Stimulated activated CD8-positive, alpha-beta memory T cell treated with anti-CD3 and anti-CD28 coated beads, Interleukin-4, amount 100 ng/mL, for 48 hours (primary cell): ENCODE measurements at regions not wholly inside any gene's neighbourhood (a gene's known extent, or its start where the extent isn't known, plus 50 kb on each side); places are given as distances from the start of the nearest gene placed in this dataset.

Experiments
- DNase-seq: peaks from one replicate; pipeline ENCODE4 v3.0.0-alpha.2; 2020

DNA sequence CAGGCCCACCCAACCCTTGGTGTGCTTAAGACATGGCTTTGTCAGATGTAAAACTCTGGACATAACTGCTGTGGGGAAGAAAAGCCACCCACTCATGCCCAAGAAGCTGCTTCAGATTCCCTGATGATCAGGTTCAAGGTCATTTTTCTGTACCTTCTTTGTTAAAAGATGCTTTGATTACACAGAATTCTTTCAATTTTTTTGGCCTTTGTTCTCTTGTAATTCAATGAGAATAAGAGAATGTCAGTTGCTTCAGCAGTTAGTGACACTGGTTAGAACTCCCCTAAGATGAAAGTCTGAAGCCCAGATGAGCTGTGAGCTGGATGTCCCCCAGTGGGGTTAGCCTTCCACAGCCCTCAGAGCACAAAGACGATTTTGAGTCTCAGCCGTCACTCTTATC lies 152.7 kb downstream of the CHRM3 start:
- no peak for DNase-seq

DNA sequence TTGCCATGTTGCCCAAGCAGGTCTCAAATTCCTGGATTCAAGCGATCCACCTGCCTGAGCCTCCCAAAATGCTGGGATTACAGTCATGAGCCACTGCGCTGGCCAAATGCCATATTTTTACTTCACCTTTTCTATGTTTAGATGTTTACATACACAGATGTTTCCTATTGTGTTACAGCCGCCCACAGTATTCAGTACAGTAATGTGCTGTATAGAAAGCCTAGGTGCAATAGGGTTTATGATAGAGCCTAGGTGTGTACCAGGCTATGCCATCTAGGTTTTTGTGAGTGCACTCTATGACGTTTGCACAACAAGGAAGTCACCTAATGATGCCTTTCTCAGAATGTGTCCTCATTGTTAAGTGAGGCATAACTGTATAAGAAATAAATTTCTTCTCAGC lies 153.4 kb downstream of the CHRM3 start:
- no peak for DNase-seq

DNA sequence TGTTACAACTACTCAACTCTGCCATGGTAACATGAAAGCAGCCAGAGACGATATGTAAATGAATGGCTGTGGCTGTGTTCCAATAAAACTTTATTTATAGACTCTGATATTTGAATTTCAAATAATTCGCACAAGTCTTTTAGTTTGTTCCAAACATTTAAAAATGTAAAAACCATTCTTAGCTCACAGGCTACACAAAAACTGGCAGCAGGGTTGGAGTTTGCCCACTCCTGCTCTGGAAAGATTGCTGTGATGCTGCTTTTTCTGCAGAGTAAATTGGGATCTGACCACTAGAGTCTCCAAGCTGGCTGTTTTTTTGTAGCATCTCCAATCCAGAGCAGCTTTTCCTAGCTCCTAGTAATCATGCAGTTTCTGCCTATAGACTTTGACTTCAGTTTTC lies 157.5 kb downstream of the CHRM3 start:
- DNase-seq, result no peak

DNA sequence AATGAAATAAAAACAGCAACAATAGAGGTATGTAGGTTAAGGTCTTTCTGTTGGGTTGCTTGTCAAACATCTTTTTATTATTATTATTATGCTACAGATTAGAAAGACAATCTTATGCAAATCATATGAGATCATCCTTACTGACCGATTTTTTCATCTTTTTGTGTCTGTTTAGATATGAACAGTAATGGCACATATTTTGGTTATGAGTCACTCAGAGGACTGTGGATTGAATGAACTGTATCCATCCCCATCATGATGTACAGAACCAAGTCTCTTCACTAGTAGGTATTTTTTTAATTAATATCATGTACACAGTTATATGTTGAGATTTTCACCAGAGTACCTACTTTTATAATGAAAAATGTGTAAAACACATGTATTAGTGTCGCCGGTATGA lies 159.1 kb downstream of the CHRM3 start:
- no peak for DNase-seq

DNA sequence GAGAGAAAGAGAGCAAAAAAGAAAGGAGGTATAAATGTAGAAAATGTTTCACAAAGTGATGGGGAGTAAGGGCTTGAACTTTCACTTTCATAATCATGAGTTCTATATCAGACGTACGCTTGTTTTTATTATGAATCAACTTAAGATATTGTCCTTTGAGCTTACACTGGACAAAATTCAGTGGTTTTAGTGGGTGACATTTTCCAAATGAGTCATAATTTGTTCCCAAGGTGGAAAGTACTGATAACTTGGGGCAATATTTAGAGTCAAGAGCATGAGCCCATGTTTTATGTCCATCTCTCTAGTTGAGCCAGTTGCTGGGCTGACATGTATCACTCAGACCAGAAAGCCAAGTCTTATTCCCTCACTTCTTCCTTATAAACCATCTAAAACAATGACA lies 161.6 kb downstream of the CHRM3 start:
- DNase-seq, result no peak

DNA sequence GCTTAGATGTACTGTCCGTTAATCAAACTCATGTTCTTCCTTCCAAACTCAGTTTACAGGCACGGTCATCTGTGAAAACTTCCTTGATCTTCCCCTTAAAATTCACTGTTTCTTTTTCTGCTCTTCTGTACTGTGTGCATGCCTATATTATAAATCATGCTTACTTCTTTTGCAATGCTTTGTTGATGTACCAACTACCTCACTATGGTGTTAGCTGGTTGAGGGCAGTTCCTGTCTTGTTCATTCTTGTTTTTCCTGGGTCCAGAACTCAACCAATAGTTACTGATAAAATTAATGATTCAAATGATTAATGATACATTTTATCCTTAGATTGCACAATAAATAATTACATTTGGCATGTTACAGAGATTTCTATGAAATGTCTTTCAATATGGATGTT lies 163.8 kb downstream of the CHRM3 start:
- DNase-seq, result no peak

DNA sequence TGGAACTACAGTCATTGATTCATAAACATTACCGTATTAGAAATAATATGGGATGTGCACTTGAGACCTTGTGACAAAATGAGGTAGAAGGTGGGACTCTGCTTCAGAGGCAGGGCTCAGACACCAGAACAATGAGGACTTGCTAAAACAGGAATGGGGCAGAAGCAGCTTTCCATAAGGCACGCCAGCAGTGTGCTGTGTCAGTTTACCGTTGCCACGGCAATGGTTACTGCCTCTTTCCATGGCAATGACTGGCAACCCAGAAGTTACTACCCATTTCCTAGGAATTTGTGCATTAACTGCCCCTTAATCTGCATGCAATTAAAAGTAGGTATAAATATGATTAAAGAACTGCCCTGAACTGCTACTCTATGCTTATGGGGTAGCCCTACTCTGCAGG lies 169.0 kb downstream of the CHRM3 start:
- DNase-seq, result no peak

DNA sequence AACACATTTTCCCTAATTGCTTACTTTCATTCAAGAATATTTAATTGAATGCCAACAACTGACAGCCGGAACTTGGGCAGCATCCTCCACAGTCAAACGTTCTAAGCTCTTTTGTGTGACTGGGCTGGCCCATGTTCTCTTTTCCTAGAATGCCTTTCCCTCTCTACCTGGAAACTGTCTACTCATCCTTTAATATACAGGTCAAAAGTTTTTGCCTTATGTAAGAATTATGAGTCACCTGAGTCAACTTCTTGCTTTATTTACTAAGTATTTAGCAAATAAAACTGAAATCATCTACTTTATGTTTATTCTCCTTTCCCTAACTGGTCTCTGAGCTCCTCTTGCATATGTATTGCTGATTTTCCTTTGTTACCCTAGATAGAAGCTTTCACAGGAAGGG lies 172.2 kb downstream of the CHRM3 start:
- no peak for DNase-seq

DNA sequence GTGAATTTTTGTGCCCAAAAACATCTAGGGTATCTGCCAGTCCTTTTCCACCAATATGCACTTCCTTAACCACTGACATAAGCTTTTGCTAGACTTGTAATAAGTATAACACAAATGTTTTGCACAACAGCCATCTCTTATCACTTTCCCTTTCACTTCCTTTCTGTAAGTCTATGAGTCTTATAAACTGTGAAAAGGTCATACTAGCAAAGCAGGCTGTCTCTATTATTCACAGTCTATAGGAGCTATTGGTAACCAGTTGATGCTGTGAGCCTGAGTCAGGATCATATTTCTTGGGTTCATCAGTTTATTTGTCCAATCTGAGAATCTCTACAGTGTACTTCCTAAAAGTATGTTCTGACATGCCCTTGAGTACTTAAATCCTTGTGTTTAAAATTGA lies 172.6 kb downstream of the CHRM3 start:
- DNase-seq, result no peak

DNA sequence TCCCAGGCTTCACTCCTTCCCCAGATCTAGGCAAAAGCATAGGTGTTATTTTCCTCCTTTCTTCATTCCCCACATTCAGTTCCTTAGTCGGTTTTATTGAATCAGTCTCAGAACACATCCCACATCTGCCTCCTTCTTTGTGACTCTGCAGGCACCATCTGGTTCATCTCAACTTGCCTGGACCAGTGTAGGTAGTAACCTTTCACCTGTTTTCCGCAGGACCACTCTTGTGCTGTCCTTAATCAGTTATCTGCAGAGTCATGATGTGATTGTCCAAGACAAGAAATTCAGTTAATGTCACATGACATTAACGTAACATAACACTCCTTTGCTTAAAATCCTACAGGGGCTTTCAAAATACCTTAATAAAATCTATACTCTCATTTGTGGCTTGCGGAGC lies 174.6 kb downstream of the CHRM3 start:
- DNase-seq, result no peak

DNA sequence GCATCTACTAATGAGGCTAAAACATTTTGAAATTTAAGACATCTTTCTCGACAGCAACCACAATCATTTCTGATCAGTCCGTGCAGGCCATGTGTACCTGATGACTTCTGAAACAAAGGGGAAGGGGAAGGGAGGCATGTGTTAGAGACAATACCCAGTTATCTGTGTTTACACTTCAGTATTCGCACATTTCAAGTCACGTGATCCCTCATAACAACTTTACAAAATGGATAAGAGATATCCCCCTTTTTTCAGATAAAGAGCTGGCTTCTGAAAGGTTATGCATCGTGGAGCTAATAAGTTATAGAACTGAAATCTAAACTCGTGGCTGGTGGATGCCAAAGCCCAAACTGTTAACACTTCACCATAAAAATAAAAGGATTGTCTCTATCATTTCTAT lies 175.7 kb downstream of the CHRM3 start:
- DNase-seq, result no peak

DNA sequence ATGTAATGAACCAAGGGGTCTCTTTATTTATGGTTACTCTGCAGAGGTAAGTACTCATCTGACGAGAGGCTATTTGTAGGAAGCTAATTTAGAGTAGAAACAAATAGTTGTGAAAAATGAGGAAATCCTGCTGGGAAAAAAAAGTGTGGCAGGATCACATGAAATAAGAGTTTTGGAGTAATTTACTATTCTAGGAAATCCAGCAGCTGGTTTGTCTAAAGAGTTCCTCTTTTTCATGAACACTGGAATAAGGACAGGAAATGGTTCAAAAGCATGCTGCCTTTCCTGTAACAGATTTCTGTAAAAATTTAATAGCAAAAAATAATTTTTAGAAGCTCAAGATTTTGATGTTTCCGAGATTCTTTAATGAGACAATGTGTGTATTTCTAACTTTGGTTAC lies 177.3 kb downstream of the CHRM3 start:
- no peak for DNase-seq

DNA sequence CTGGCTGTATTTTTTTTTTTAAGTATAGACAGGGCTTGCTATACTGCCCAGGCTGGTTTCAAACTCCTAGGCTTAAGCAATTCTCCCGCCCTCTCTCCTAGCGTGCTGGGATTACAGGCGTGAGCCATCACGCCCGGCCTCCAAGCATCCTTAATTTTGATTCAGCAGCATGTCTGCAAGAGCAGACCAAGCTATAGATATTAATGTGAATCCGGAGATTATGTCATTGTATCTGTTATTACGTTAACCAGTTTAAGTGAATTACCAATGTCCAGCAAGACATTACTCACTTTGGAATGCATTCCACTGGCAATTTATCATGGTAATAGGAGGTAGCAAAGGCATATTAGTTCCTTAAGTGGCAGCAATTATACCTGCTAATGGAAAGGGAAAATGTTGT lies 179.7 kb downstream of the CHRM3 start:
- no peak for DNase-seq

DNA sequence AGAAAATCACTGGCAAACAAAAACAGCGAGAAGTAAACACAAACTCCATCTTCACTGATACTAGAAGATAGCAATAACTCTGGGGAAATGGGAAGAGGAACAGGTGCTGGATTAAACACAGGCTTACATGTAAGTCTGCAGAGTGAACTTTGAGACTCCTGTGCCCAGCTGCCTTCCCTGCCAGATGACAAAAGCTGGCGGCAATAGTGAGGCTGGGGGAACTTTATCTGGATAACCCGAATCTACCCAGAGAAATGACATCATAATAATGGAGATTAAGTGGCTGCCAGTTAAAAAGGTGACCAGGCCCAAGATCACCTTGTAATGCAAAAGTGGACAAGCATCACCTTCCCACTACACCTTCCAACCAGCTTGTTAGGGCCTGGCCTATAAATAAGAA lies 184.5 kb downstream of the CHRM3 start:
- DNase-seq, result no peak

DNA sequence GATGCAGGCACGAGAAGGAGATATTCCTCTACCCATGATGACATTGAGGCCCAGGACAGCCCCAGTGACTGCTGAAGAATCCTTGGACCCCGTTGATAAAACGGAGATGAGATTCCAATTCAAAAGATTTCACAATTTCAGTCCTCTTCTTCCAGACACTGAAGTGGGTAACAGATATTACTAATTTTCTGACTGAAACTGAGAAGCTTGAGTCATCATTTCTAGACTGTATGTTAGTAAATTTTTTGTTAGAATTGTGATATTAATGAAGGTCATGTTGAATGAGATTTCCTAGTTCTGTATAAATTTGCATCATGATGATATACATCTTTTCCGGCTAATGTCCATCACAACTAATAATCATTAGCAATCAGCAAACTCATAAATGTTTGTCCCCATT lies 185.8 kb downstream of the CHRM3 start:
- DNase-seq, result no peak

DNA sequence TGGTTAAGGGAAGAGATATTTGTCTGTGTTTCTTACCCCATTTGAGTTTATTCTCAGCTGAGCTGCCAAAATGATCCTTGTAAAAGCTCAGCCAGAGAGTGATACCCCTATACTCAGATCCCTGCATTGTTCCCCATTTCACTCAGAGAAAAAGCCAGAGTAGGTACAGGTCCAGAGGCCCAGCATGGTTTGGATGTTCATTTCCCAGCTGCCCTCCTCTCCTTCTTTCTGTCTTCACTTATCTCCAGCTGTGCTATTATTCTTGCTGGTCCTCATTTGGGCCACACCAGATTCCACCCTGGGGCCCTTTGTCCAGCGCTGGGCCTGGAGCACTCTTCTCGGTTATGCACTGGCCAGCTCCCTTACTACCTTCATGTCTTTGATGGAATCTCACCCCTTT lies 187.7 kb downstream of the CHRM3 start:
- no peak for DNase-seq

DNA sequence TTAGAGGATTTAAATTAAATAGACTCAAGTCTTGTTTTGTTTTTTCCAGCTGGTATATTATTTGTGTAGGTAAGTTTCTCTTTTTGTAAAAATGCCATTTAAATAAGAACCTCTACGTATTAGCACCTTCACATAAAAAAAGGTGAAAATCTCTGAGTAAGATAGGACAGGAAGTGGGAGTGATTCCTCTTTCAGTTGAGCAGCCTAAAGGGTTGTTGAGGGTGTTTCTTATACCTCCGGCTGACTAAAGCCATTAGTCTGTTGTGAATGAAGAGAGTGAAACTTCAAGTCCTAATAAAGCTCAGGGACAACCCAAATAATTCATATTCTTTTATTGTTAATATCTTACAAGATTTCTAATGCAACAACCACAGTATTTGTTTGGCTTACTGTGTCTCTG lies 188.7 kb downstream of the CHRM3 start:
- DNase-seq, result no peak

DNA sequence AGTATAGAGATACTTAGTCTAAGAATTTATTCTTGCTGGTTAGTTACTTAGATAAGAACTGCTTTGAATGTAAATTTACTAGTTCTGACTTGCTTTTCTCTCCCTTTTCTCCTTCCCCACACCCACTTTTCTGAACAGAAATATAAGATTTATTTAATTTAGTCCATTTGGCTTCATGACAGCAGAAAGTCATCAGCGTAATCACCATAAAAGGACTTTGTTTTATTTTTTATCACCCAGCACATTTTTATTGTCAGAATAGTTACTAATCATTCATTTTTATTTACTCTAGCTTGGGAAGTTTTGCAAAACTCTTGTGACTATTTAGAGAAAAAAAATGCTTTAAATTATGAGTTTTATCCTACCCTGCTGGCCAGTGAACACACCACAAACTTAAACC lies 197.2 kb downstream of the CHRM3 start:
- no peak for DNase-seq

DNA sequence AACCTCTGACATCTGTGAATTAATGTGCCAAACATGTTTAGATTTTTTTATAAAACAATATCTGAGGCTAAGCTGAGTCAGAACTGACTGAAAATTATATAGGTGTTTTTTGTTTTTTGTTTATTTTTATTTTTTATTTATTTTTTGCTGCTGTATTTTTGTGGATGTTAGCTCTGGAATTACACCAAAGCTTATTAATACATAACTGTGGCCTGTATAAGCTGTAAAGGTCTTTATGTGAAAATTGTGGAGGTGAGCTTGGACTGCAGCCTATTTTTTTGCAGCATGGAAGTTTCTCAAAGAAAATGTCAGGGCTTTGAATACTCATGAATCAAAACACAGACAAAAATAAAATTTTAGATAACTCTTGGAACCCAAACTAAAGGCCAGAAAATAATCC lies 199.8 kb downstream of the CHRM3 start:
- DNase-seq, result no peak

DNA sequence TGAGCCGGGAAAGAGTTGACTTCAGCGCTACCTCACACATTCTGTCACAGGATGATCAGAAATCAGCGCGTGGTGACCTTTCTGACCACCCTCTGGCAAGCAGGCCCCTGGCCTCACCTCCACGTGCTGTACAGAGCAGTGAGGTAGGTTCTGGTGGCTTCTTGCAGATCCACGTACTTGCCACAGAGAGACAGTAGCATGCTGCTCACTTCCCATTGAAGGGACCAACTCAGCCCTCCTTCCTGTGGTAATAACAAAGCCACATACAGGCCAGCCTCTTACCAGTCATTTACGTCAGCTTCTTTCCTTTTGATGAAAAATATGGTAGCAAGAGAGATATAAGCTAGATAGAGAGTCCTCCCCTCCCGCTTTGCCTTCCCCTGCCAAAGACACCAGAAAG lies 200.7 kb downstream of the CHRM3 start:
- DNase-seq, result peak; percentile 31

DNA sequence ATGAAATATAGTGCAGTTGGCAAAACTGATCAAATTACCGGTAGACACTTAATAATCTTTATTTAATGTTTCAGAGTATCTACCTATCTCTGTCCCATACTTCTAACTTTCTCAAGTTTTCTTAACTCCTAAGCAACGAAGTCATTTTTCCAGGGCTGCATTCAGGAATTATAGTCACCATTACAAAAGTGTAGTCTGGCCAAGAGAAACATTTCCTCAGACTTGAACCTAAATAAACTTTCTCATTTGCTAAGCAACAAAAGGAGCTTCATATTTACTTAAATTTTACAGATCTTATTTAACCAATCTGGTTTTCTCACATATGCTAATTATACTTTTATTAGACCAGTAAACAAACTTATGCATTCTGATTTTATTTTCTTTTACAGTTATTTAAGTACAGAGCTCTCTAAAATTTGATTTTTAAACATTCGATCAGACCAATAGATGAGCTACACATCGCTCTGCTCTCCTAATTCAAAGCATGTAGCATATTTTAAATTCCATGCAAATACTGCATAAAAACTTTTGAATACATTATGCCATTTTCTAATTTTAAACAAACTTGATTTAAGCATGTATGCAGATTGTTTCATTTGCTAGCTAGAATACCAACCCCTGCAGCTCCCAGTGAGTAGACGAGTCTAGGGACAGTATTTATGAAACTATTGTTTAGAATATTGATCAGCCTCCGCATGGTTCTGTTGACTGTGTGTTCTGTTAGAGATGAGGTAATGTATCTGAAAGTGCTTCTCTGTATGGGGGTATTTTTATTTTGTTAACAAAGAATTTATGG lies 201.4 kb downstream of the CHRM3 start:
- no peak for DNase-seq

DNA sequence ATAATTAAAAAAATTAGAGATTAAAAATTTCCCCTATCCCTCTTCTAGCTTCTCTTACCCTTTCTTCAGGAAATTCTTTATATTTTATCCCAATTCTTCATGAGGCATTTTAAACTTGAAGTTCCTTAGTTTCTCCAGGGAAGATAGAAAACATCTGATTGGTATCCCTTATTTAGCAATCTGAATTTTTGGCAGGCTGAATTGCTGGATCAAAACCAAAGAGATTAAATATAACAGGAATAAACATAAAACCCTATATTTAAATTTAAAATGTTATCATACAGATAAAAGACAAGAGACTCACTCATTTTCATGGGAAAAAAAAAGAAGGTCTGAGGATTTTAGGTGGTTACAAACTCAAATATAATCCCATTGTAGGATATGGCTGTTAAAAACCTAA lies 204.2 kb downstream of the CHRM3 start:
- no peak for DNase-seq

DNA sequence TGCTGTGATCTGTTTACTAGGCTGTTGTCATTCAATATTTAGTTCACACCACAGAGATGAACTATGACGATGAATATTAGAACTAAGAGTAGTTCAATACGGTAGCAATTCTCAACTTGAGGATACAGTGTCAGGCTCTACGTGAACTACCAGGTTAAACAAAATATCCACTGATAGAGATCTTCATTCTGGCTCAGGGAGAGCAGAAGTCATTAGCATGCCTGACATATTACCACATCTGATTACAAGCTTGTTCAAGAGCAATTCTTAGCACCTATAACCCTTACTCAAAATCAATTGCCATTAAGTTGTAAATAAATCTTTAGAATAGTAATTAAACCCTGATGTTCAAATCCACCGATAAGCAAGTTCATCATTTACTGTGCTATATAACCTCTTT lies 207.2 kb downstream of the CHRM3 start:
- DNase-seq, result no peak

DNA sequence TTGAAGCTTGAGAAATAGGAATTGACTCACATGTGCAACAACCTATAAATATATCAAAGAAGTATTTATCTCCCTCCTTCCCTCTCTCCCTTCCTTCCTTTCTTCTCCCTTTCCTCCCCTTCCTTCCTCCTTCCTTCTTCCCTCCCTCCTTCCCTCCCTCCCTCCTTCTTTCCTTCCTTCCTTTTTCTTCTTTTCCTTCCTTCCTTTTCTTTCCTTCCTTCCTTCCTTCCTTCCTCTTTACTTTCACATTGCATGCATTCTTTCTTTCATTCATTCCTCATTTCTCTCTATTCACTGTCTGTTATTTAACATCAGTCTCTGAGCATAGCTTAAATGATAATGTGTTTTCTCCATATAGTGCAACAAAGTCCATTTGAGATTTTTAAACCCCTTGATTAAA lies 214.2 kb downstream of the CHRM3 start:
- no peak for DNase-seq

DNA sequence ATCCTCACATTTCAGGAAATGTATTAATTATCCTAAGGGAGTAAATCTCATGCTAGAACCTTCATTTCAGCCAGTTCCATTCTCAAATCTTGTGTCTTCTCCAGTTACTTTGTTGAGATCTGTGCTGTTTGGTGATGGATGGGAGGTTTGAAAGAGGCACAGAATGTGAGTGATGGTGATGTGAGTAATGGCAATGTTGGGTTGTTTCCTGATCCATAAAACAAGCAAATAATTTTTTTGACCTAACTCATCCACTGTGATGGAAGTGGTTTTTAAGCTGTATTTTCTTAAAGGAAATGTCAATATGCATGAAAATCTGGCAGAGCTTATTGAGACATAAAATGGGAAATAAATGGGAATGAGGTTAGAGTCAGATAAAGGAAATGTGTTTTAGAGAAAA lies 214.7 kb downstream of the CHRM3 start:
- no peak for DNase-seq

DNA sequence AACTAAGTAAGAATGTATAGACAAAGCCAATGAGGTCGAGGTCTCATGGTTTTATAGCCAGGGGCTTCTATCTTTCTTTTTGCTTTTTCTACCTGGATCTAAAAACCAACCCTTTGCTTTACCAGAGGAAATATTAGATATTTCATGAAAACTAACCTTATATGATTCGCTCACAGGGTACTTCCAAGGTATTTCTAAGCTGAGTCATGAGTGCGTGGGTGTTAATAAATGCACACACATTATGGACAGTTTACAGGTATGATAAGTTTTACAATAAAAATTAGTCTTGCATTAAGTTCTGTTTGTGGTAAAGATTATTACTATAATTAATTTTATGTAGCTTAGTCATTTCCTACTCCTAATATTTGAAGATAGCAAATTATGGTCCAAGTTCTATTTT lies 217.2 kb downstream of the CHRM3 start:
- DNase-seq, result no peak
